GM12873 (cell line): ENCODE measurements at regions not wholly inside any gene's neighbourhood (a gene's known extent, or its start where the extent isn't known, plus 50 kb on each side); places are given as distances from the start of the nearest gene placed in this dataset.

Experiments
- CTCF ChIP-seq: IDR thresholded peaks from 2 replicates; pipeline ENCODE4 v1.5.1; 2012; ENCODE audit warnings: low read depth, mild to moderate bottlenecking, moderate library complexity, low read length, control low read depth; ENCODE audit not compliant: insufficient read depth; ENCODE audit errors: missing control alignments

DNA sequence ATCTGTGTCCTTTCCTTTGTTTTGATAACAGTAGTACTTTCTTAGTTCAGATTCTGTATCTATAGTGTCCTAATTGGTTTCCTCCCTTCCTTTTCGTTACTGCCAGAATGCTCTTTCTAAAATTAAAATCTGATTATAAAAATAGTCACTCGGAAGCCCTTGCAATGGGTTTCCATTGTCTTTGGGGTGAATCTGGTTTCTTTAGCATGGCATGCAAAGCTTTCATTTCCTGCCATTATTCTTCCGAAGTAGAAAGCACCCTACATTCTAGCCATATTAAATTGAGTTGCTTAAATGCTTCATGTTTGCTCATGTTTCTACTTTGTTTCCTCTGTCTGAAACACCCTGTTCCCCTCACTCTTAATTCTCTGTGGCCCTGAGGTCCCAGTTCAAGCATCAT is 53.2 kb upstream of the MACF1 start:
- TF ChIP-seq CTCF, result no peak

DNA sequence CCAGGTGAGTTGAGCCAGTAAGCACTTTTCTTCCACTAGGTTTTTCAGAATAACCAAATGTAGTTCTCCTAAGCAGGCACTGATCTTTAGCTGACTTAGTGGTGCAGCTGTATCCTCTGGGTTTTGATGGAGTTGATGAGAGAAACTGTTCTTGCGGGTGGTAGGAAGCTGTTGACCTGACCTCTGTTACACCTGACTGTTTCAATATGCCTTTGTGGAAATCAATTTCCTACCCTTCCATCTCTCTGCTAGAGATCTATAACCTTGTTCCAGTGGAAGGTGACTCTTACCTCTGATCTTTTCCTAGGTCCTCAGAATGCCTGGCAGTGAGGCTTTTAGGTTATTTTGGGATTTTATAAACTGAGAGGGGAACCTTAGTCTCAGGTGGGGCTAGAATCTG is 51.6 kb upstream of the MACF1 start:
- TF ChIP-seq CTCF, result no peak

- no peak for TF ChIP-seq CTCF
These were observed 50.8 kb upstream of the MACF1 start for GRCh38 chr1:39153684-39154083.

DNA sequence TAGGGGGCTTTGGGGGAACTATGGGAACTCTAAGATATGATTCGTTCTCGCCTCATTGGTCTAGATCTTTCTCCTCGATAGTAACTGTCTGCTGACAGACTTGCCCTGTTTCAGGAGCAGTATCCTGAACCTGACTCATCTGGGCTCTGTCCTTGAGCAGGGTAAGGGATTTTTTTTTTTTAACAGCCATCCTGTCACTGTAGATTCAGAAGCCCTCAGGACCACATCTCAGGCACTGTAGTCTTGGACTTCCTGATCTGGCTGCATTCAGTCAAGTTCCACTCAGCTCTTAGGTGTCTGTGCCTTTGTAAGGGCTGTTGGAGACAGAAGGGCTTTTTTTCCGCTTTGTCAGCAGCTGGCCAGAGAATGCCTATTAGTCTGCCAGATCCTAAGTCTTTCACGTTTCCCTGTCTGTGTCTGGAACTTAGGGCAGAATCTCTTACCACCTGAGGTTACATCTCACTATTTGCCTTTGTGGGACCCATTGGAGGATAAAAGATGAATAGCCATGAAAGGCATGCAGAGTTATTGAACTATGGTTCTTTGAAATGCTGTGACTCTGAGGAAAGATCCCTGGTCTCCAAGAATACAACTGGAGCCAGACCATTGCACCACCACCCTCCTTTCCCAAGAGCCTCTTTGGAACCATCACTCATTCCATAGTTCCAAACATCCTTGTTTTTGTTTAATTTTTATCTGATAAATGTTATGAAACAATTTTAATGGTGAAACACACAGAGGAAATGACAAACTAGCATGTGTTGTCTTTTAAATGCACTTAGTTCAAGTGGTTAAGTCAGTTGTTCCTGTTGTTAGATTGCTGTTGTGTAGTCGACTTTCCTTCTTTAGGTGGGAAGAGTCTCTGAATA is 49.7 kb upstream of the MACF1 start:
- TF ChIP-seq CTCF, result no peak
